Neutrophil (primary cell): ENCODE measurements at regions not wholly inside any gene's neighbourhood (a gene's known extent, or its start where the extent isn't known, plus 50 kb on each side); places are given as distances from the start of the nearest gene placed in this dataset.
"Not testable (repeated sequence)": the region's sequence is repeated elsewhere in the genome, so short reads cannot be mapped to it uniquely, and the experiment has no call there.

ENCODE experiments used
- H3K27ac ChIP-seq: fragments of 200-600 bp; sonication (generic); 2 replicates; pipeline ENCODE4 v1.5.1; 2016; ENCODE audit warnings: mild to moderate bottlenecking, moderate library complexity
- H3K27me3 ChIP-seq: fragments of 200-600 bp; sonication (generic); 2 replicates; pipeline ENCODE4 v1.6.0; 2016; ENCODE audit warnings: mild to moderate bottlenecking
- H3K36me3 ChIP-seq: fragments of 200-600 bp; sonication (generic); 2 replicates; pipeline ENCODE4 v1.5.1; 2017
- H3K4me1 ChIP-seq, 2 experiments: fragments of 200-600 bp in 1 of 2; sonication (generic) in 1 of 2; 1 replicate in 1 of 2; 2 replicates in 1 of 2; pipeline versions ENCODE4 v1.5.1 to v1.6.1; 2013 to 2016; ENCODE audit warnings: low read depth in 1 of 2, low read length in 1 of 2, mild to moderate bottlenecking in 1 of 2, moderate library complexity in 1 of 2; ENCODE audit not compliant: control insufficient read depth in 1 of 2, insufficient read depth in 1 of 2
- H3K4me3 ChIP-seq, 2 experiments: fragments of 200-600 bp in 1 of 2; sonication (generic) in 1 of 2; 1 replicate in 1 of 2; 2 replicates in 1 of 2; pipeline ENCODE4 v1.5.1; 2013 to 2016; ENCODE audit warnings: low read depth in 1 of 2, low read length in 1 of 2, mild to moderate bottlenecking in 1 of 2, moderate library complexity in 1 of 2
- H3K9me3 ChIP-seq: fragments of 200-600 bp; sonication (generic); 2 replicates; pipeline ENCODE4 v1.5.1; 2016
- CTCF ChIP-seq: fragments of 200-600 bp; sonication (generic); IDR thresholded peaks from 2 replicates; pipeline ENCODE4 v1.5.1; 2016; ENCODE audit warnings: antibody characterized with exemption

GRCh38 chr14:106222731-106223130 is 696.3 kb downstream of the TMEM121 start:
- no peak for TF ChIP-seq CTCF
- H3K9me3 ChIP-seq = no peaks in the 10 kb centered on the region
- no peaks in the 10 kb centered on the region for H3K27me3 ChIP-seq
- no peak overlapping the region for H3K4me3 ChIP-seq
- peaks cover 45 to 53% of the 10 kb centered on the region in 2 experiments for H3K4me1 ChIP-seq
- H3K36me3 ChIP-seq = no peaks in the 10 kb centered on the region
- H3K27ac ChIP-seq = peak overlapping the region; percentile 80

GRCh38 chr14:106227793-106228192 is 701.4 kb downstream of the TMEM121 start:
- Histone ChIP-seq H3K27me3 (no peaks in the 10 kb centered on the region), H3K9me3 (no peaks in the 10 kb centered on the region), H3K27ac (no peak overlapping the region), H3K4me1 (peaks cover 34 to 45% of the 10 kb centered on the region in 2 experiments), H3K4me3 (no peak overlapping the region), H3K36me3 (no peaks in the 10 kb centered on the region)
- TF ChIP-seq CTCF = no peak

GRCh38 chr14:106228541-106229158 is 702.3 kb downstream of the TMEM121 start:
- H3K4me3 ChIP-seq = no peak overlapping the region
- H3K27me3 ChIP-seq = no peaks in the 10 kb centered on the region
- no peaks in the 10 kb centered on the region for H3K36me3 ChIP-seq
- H3K4me1 ChIP-seq = peaks cover 26 to 37% of the 10 kb centered on the region in 2 experiments
- no peak for TF ChIP-seq CTCF
- H3K9me3 ChIP-seq = no peaks in the 10 kb centered on the region
- no peak overlapping the region for H3K27ac ChIP-seq

- H3K4me3 ChIP-seq = no peak overlapping the region
- no peaks in the 10 kb centered on the region for H3K9me3 ChIP-seq
- H3K36me3 ChIP-seq = no peaks in the 10 kb centered on the region
- peaks cover 13 to 24% of the 10 kb centered on the region in 2 experiments for H3K4me1 ChIP-seq
- no peak for TF ChIP-seq CTCF
- H3K27me3 ChIP-seq = no peaks in the 10 kb centered on the region
- no peak overlapping the region for H3K27ac ChIP-seq
Observed at GRCh38 chr14:106230071-106230470, 703.7 kb downstream of the TMEM121 start.

GRCh38 chr14:106233191-106233590 is 706.8 kb downstream of the TMEM121 start:
- H3K4me3 ChIP-seq, H3K36me3 ChIP-seq, H3K9me3 ChIP-seq, H3K4me1 ChIP-seq, H3K27me3 ChIP-seq, H3K27ac ChIP-seq: not testable (repeated sequence)

GRCh38 chr14:106234525-106235254 is 708.3 kb downstream of the TMEM121 start:
- not testable (repeated sequence) for H3K4me1 ChIP-seq, H3K4me3 ChIP-seq, H3K9me3 ChIP-seq, H3K27me3 ChIP-seq, H3K27ac ChIP-seq, H3K36me3 ChIP-seq
- TF ChIP-seq CTCF = peak; percentile 62
